A549 (cell line): ENCODE measurements at regions not wholly inside any gene's neighbourhood (a gene's known extent, or its start where the extent isn't known, plus 50 kb on each side); places are given as distances from the start of the nearest gene placed in this dataset.

Source experiments
- ATAC-seq, 2 experiments: fragments of 200-7000 bp in 1 of 2; fragments of >200 bp in 1 of 2; cut with Nextera tagmentation in 1 of 2; cut with Tn5 transposase in 1 of 2; 3 replicates each; pipeline versions ENCODE4 v1.8.0 to v1.9.1; 2018 to 2020; ENCODE audit warnings: mild to moderate bottlenecking in 1 of 2, moderate library complexity in 1 of 2
- CTCF ChIA-PET: fragments of 300-600 bp; sonication (Branson Sonifier 250); formaldehyde crosslinking; extraction: SDS; loops from one replicate; lab custom pipeline; 2021; ENCODE audit warnings: antibody characterized with exemption, inconsistent platforms; lab: Yijun Ruan, JAX
- POLR2A ChIA-PET: fragments of 350-600 bp; formaldehyde crosslinking; extraction: SDS; loops from one replicate; lab custom pipeline; 2021; ENCODE audit warnings: antibody characterized with exemption, inconsistent platforms; lab: Yijun Ruan, JAX
- DNase-seq, 2 experiments: peaks; one replicate each; pipeline versions ENCODE4 v3.0.0 to v3.0.0-alpha.2; 2011 to 2016; ENCODE audit warnings: low read depth in 1 of 2, low spot score in 1 of 2
- FAIRE-seq: peaks from 2 replicates; lab custom pipeline; 2011; peaks lifted over from hg19 to GRCh38; lab: Jason Lieb, UNC
- H3K27ac ChIP-seq, 2 experiments: fragments of >200 bp; sonication (Bioruptor Twin); formaldehyde crosslinking; 3 replicates each; pipeline ENCODE4 v1.5.1; 2016 to 2017
- H3K4me1 ChIP-seq: fragments of >200 bp; sonication (Bioruptor Twin); formaldehyde crosslinking; 3 replicates; pipeline ENCODE4 v1.6.1; 2016
- H3K4me2 ChIP-seq: fragments of >200 bp; sonication (Bioruptor Twin); formaldehyde crosslinking; 3 replicates; pipeline ENCODE4 v1.6.1; 2016
- H3K4me3 ChIP-seq: fragments of >200 bp; sonication (Bioruptor Twin); formaldehyde crosslinking; 3 replicates; pipeline ENCODE4 v1.5.1; 2016
- H3K9me3 ChIP-seq: fragments of >200 bp; sonication (Bioruptor Twin); formaldehyde crosslinking; 3 replicates; pipeline ENCODE4 v1.6.1; 2016
- ATOH8 ChIP-seq: fragments of 250-450 bp; sonication (Bioruptor Pico); IDR thresholded peaks from 2 replicates; pipeline ENCODE4 v1.5.0; 2020; ENCODE audit warnings: low read depth, mild to moderate bottlenecking, moderate library complexity
- CBX2 ChIP-seq: fragments of 200-600 bp; sonication (generic); IDR thresholded peaks from 2 replicates; pipeline ENCODE4 v1.6.1; 2016; ENCODE audit warnings: low read depth, mild to moderate bottlenecking, borderline replicate concordance
- CBX8 ChIP-seq: fragments of 200-600 bp; sonication (generic); IDR thresholded peaks from 2 replicates; pipeline ENCODE4 v1.6.1; 2016
- CEBPB ChIP-seq, 2 experiments: fragments of >200 bp in 1 of 2; sonication (Bioruptor Twin) in 1 of 2; formaldehyde crosslinking in 1 of 2; IDR thresholded peaks; 2 replicates each; pipeline ENCODE4 v1.6.1; 2012 to 2016
- EHMT2 ChIP-seq: fragments of 200-600 bp; sonication (generic); IDR thresholded peaks from 2 replicates; pipeline ENCODE4 v1.6.1; 2016; ENCODE audit warnings: antibody characterized with exemption, low read depth, mild to moderate bottlenecking, moderate library complexity
- ESRRA ChIP-seq: fragments of 150-350 bp; IDR thresholded peaks from 2 replicates; pipeline ENCODE4 v1.6.1; 2014; ENCODE audit warnings: mild to moderate bottlenecking, low read length, borderline replicate concordance
- GATA3 ChIP-seq: IDR thresholded peaks from 2 replicates; pipeline ENCODE4 v1.6.1; 2012; ENCODE audit warnings: borderline replicate concordance
- HEYL ChIP-seq: fragments of 250-450 bp; sonication (Bioruptor Pico); IDR thresholded peaks from 2 replicates; pipeline ENCODE4 v1.8.0; 2021; ENCODE audit warnings: mild to moderate bottlenecking, moderate library complexity
- HOXB13 ChIP-seq: fragments of 250-450 bp; sonication (Bioruptor Pico); IDR thresholded peaks from 2 replicates; pipeline ENCODE4 v1.5.0; 2020; ENCODE audit warnings: low read depth, mild to moderate bottlenecking, moderate library complexity
- HOXB5 ChIP-seq: fragments of 250-450 bp; sonication (Bioruptor Pico); IDR thresholded peaks from 2 replicates; pipeline ENCODE4 v1.5.0; 2020; ENCODE audit warnings: mild to moderate bottlenecking, moderate library complexity
- MYC ChIP-seq: IDR thresholded peaks from 2 replicates; pipeline ENCODE4 v1.6.1; 2012; ENCODE audit warnings: mild to moderate bottlenecking, inconsistent platforms, low read length, improper control_type of control experiment, borderline replicate concordance
- NFE2L2 ChIP-seq: fragments of 150-350 bp; conservative IDR thresholded peaks from 2 replicates; pipeline ENCODE4 v1.6.1; 2014; ENCODE audit warnings: low read length
- NPAS2 ChIP-seq: fragments of 250-450 bp; sonication (Bioruptor Pico); IDR thresholded peaks from 2 replicates; pipeline ENCODE4 v1.8.0; 2022; ENCODE audit warnings: mild to moderate bottlenecking, moderate library complexity, borderline replicate concordance
- PBX3 ChIP-seq: IDR thresholded peaks from 2 replicates; pipeline ENCODE4 v1.6.1; 2012
- POLR2AphosphoS2 ChIP-seq: conservative IDR thresholded peaks from 2 replicates; pipeline ENCODE4 v1.6.1; 2012; ENCODE audit warnings: low read length, improper control_type of control experiment, inconsistent platforms
- RAD21 ChIP-seq, 2 experiments: fragments of >200 bp in 1 of 2; sonication (Bioruptor Twin) in 1 of 2; formaldehyde crosslinking in 1 of 2; IDR thresholded peaks in 1 of 2; conservative IDR thresholded peaks in 1 of 2; 2 replicates in 1 of 2; 3 replicates in 1 of 2; pipeline ENCODE4 v1.6.1; 2012 to 2018; ENCODE audit warnings: inconsistent platforms in 1 of 2
- RARB ChIP-seq: fragments of 250-450 bp; sonication (Bioruptor Pico); IDR thresholded peaks from 2 replicates; pipeline ENCODE4 v1.8.0; 2021; ENCODE audit warnings: mild to moderate bottlenecking, moderate library complexity
- REST ChIP-seq: fragments of 200-600 bp; sonication (generic); IDR thresholded peaks from 2 replicates; pipeline ENCODE4 v1.6.1; 2016; ENCODE audit warnings: antibody characterized with exemption, mild to moderate bottlenecking, moderate library complexity
- SMC3 ChIP-seq: fragments of >200 bp; sonication (Bioruptor Twin); formaldehyde crosslinking; IDR thresholded peaks from 3 replicates; pipeline ENCODE4 v1.6.1; 2018; ENCODE audit warnings: inconsistent platforms
- TFCP2L1 ChIP-seq: fragments of 250-450 bp; sonication (Bioruptor Pico); IDR thresholded peaks from 2 replicates; pipeline ENCODE4 v1.5.0; 2021; ENCODE audit warnings: mild to moderate bottlenecking
- ZNF302 ChIP-seq: fragments of 250-450 bp; sonication (Bioruptor Pico); IDR thresholded peaks from 2 replicates; pipeline ENCODE4 v1.9.0; 2021; ENCODE audit warnings: inconsistent platforms, mild to moderate bottlenecking, moderate library complexity
- ZSCAN20 ChIP-seq: fragments of 250-450 bp; sonication (Bioruptor Pico); IDR thresholded peaks from 2 replicates; pipeline ENCODE4 v1.8.0; 2022; ENCODE audit warnings: mild to moderate bottlenecking, moderate library complexity
- WGBS: methylation state at CpG from one replicate; pipeline ENCODE4 v1.1.6; 2017; ENCODE audit errors: missing lambda C conversion rate; 5-methylcytosine and 5-hydroxymethylcytosine counted together
- TF ChIP-seq, protein P1 (sequence below): fragments of 450-650 bp; IDR thresholded peaks from 2 replicates; pipeline ENCODE4 v1.6.1; 2014; ENCODE audit warnings: antibody characterized with exemption
- TF ChIP-seq, protein P2 (sequence below): IDR thresholded peaks from 2 replicates; pipeline ENCODE4 v1.6.1; 2012; ENCODE audit warnings: low read depth, borderline replicate concordance

- FAIRE-seq (no peak), ATAC-seq (peak; percentile 19 to 40; a peak in 3 of 6 replicates), DNase-seq (no peak)
- no peak overlapping the region for H3K4me3 ChIP-seq
- ChIA-PET POLR2A (no interaction called here), CTCF (interaction anchor here (1.3 to 1.5 kb wide), 2 partner anchors 13 to 79 kb away, joined by 3 to 4 read pairs; no protein-coding TSS in a partner anchor)
- H3K4me1 ChIP-seq = no peaks in the 10 kb centered on the region
- H3K9me3 ChIP-seq = no peaks in the 10 kb centered on the region
- H3K27ac ChIP-seq = no peak overlapping the region
- no peak overlapping the region for H3K4me2 ChIP-seq
- 76% methylated on average over 5 of the region's 5 CpGs for WGBS
- TF ChIP-seq CBX8 (no peak), NFE2L2 (no peak), HOXB13 (no peak), NPAS2 (CRISPR knock-in tag) (no peak), RARB (CRISPR knock-in tag) (no peak), ATOH8 (no peak), SMC3 (no peak), TFCP2L1 (no peak), MYC (no peak), POLR2AphosphoS2 (no peak), HEYL (CRISPR knock-in tag) (no peak), REST (no peak), PBX3 (no peak), HOXB5 (no peak), CBX2 (no peak), ZSCAN20 (CRISPR knock-in tag) (no peak), GATA3 (no peak), ESRRA (no peak)
- TF ChIP-seq, protein P1, sequence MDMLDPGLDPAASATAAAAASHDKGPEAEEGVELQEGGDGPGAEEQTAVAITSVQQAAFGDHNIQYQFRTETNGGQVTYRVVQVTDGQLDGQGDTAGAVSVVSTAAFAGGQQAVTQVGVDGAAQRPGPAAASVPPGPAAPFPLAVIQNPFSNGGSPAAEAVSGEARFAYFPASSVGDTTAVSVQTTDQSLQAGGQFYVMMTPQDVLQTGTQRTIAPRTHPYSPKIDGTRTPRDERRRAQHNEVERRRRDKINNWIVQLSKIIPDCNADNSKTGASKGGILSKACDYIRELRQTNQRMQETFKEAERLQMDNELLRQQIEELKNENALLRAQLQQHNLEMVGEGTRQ = no peak
- TF ChIP-seq, protein P2, sequence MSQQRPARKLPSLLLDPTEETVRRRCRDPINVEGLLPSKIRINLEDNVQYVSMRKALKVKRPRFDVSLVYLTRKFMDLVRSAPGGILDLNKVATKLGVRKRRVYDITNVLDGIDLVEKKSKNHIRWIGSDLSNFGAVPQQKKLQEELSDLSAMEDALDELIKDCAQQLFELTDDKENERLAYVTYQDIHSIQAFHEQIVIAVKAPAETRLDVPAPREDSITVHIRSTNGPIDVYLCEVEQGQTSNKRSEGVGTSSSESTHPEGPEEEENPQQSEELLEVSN = no peak
- TF ChIP-seq, all 56 proteins: peak for 0
Measured at GRCh38 chr2:47688561-47688960, 94.4 kb upstream of the MSH6 start.

DNA sequence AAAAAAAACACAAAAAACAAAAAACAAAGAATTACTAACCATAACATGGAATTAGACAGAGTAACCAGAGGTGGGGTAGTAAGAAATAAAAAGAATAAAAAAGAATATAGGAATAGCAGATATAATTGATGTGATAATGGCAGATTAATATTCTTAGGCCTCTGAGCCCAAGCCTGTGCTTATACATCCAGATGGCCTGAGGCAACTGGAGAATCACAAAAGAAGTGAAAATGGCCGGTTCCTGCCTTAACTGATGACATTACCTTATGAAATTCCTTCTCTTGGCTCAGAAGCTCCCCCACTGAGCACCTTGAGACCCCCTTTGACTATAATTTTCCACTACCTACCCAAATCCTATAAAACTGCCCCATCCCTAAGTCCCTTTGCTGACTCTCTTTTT, 95.1 kb upstream of the MSH6 start:
- Histone ChIP-seq H3K4me1 (no peaks in the 10 kb centered on the region), H3K4me3 (no peak overlapping the region), H3K9me3 (no peaks in the 10 kb centered on the region), H3K4me2 (no peak overlapping the region), H3K27ac (no peak overlapping the region)
- no peak for DNase-seq
- CTCF ChIA-PET = interaction anchor here (1.3 to 1.5 kb wide), 3 partner anchors 12 to 250 kb away, joined by 3 to 4 read pairs (median 3); no protein-coding TSS in a partner anchor
- ATAC-seq = no peak
- FAIRE-seq = no peak
- WGBS = 76% methylated on average over 1 of the region's 1 CpG
- POLR2A ChIA-PET = no interaction called here
- TF ChIP-seq CEBPB (IDR thresholded peaks at IDR 0.05) (no peak), EHMT2 (no peak), RAD21 (conservative IDR thresholded peaks at IDR 0.05 in 1 of 2, IDR thresholded peaks at IDR 0.05 in 1 of 2) (no peak), ZNF302 (CRISPR knock-in tag) (no peak), NFE2L2 (no peak)
